ENCODE measurements at regions not wholly inside any gene's neighbourhood (a gene's known extent, or its start where the extent isn't known, plus 50 kb on each side); places are given as distances from the start of the nearest gene placed in this dataset.

DNA sequence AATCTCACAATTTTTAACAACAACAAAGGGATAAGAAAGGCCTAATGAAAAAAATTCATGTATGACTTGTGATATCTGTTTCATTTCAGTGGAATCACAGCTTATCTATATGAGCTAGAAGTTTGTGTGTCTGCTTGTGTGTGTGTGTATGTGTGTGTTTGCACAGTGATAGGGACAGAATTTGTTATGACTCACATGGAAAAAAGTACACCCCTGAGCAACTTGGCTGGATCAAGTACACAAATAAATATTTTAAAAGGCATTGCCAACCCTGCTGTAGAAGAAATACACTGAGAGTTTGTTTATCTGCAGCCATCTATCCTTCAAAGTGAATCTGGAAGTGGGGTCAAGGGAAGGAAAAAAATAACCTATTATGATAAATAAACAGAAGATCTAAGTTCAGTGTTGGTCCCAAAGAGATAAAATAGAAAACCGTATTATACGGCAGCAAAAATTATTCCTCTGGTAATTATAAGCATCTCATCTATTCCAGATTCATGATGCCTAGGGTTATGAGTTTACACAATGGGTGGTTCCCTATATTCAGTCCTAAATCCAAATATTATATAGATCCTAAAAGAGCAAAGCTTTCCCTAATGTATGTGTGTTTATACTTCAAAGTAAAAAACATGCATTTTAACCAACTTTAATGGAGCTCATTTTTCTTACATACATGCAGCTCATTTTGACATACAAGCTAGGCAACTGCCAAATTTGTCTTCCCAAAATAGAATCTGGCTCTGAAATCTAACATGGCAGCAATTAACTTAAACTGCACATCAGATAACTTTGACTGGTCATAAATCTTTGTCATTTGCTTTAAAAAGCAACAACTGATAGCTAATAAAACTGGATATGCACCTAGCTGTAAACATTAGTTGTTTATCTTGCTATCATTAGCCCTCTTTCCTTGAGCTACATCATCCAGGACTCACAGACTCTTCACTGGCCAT, 420.6 kb downstream of the IRS1 start:
- TF ChIP-seq, protein P1, sequence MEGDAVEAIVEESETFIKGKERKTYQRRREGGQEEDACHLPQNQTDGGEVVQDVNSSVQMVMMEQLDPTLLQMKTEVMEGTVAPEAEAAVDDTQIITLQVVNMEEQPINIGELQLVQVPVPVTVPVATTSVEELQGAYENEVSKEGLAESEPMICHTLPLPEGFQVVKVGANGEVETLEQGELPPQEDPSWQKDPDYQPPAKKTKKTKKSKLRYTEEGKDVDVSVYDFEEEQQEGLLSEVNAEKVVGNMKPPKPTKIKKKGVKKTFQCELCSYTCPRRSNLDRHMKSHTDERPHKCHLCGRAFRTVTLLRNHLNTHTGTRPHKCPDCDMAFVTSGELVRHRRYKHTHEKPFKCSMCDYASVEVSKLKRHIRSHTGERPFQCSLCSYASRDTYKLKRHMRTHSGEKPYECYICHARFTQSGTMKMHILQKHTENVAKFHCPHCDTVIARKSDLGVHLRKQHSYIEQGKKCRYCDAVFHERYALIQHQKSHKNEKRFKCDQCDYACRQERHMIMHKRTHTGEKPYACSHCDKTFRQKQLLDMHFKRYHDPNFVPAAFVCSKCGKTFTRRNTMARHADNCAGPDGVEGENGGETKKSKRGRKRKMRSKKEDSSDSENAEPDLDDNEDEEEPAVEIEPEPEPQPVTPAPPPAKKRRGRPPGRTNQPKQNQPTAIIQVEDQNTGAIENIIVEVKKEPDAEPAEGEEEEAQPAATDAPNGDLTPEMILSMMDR (IDR thresholded peaks at IDR 0.05; ENCODE audit: low read length, missing control alignments) = no peak
- peak; percentile 53 for DNase-seq (ENCODE audit: low read depth)

DNA sequence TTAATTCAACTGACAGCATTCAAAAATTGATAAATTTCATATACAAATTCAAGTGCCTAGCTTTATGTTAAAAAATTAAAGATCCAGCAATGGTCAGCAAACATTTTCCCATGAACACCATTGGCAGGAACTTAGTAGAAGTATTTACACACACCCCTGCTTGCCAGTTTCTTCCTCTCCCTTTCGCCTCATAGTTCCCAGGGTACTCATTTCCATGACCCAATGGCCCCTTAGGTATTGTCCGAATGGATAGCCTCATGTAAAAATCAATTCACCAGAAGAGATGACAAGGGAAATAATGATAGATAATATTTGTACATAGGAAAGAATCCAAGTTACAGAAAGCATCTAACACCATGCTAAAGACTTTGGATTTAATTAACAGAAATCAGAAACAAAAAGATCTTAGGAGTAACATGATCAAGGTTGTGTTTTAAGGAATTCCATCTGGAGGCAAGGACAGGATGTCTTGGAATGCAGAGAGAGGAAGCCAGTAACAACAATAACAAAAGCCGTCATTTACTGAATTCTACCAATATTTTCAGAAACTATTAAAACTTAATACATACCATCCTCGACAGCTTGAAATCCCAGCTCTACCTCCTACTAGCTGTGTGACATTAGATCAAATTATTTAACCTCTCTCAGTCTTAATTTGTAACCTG, 423.0 kb downstream of the IRS1 start:
- TF ChIP-seq, protein P1 (IDR thresholded peaks at IDR 0.05; ENCODE audit: low read length, missing control alignments) = no peak
- DNase-seq (ENCODE audit: low read depth) = peak; percentile 57
- H3K4me3 ChIP-seq (replicated peaks; ENCODE audit: low read depth, low read length) = no peak overlapping the region

More for the DNA sequence above, 420.6 kb downstream of the IRS1 start:
- H3K4me3 ChIP-seq (replicated peaks; ENCODE audit: low read depth, low read length) = no peak overlapping the region

DNA sequence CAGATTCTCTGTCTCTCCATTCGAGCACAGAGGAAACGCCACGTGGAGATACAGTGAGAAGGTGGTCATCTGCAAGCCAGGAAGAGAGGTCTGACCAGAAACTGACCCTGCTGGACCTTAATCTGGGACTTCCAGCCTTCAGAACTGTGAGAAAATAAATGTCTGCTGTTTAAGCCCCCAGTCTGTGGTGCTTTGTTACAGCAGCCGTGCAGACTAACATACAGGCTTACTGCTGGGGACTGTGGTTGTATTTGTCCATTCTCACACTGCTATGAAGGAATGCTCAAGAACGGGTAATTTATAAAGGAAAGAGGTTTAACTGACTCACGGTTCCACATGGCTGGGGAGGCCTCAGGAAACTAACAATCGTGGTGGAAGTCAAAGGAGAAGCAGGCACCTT, 432.7 kb downstream of the IRS1 start:
- no peak for DNase-seq (ENCODE audit: low read depth)
- TF ChIP-seq, protein P1 (IDR thresholded peaks at IDR 0.05; ENCODE audit: low read length, missing control alignments) = no peak
- H3K4me3 ChIP-seq (replicated peaks; ENCODE audit: low read depth, low read length) = no peak overlapping the region

DNA sequence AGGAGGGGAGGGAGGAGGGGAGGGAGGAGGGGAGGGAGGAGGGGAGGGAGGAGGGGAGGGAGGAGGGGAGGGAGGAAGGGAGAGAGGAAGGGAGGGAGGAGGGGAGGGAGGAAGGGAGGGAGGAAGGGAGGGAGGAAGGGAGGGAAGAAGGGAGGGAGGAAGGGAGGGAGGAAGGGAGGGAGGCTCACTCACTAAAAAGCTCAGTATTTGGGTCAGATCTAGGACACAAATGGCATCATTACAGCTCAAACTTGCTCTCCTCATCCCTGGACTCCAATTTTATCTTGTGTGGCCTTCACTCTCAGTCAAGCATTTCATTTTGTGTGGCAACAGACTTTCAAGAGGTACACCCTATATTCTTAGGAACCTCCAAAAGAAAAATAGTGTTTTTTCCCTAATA, 435.4 kb downstream of the IRS1 start:
- H3K4me3 ChIP-seq (replicated peaks; ENCODE audit: low read depth, low read length) = no peak overlapping the region
- TF ChIP-seq, protein P1 (IDR thresholded peaks at IDR 0.05; ENCODE audit: low read length, missing control alignments) = no peak
- no peak for DNase-seq (ENCODE audit: low read depth)

DNA sequence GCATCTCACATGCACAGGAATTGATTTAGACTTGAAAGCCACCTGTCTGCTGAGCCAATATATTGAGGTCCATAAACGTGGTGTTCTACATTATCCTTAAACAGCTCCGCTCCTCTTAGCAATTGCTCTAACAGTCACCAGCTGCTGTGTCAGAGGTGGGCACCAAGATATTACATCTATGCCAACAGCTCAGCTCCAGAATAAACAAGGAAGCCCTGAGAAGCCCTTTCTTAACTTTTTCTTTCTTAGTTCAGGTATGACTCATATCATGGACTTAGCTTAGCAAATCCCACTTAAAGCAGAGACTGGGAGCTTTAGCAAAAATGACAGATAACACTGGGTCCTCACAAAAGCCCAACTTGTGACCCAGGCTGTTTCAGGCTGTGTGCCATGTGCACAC, 436.6 kb downstream of the IRS1 start:
- DNase-seq (ENCODE audit: low read depth) = peak; percentile 34
- TF ChIP-seq, protein P1 (IDR thresholded peaks at IDR 0.05; ENCODE audit: low read length, missing control alignments) = no peak
- no peak overlapping the region for H3K4me3 ChIP-seq (replicated peaks; ENCODE audit: low read depth, low read length)

DNA sequence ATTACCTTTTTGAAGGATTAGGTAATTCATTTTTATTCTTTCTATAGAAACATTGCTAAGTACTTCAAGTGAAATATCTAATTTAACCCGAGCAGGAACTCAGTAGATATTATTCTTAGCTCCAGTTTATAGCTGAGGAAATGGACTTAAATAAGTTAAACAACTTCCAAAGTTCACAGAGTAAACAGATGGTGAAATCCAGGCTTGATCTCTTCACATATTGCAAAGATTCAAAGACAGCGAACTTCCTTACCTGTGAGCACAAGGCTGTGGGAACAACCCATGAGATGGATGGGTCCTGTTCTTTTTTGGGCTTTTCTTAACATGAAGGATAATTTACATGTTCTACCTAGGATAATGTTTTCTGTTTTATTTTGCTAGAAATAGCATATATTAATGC, 439.0 kb downstream of the IRS1 start:
- DNase-seq (ENCODE audit: low read depth) = no peak
- TF ChIP-seq, protein P1 (IDR thresholded peaks at IDR 0.05; ENCODE audit: low read length, missing control alignments) = no peak
- no peak overlapping the region for H3K4me3 ChIP-seq (replicated peaks; ENCODE audit: low read depth, low read length)

All from fibroblast of pulmonary artery (primary cell).